ENCODE measurements at regions not wholly inside any gene's neighbourhood (a gene's known extent, or its start where the extent isn't known, plus 50 kb on each side); places are given as distances from the start of the nearest gene placed in this dataset.

- no peak for DNase-seq (ENCODE audit: low read depth)
- in situ Hi-C loops (cut with HindIII; ENCODE audit: low pct_unique_long_range_greater_than_20kb, low sequenced_read_pairs): no loop called here
These were observed 70.7 kb upstream of the NPY start for GRCh38 chr7:24213311-24213710.

- in situ Hi-C loops (cut with HindIII; ENCODE audit: low pct_unique_long_range_greater_than_20kb, low sequenced_read_pairs): no loop called here
- no peak for DNase-seq (ENCODE audit: low read depth)
These were observed 69.3 kb upstream of the NPY start for GRCh38 chr7:24214670-24215069.

GRCh38 chr7:24216576-24217125, 67.3 kb upstream of the NPY start:
- no peak for DNase-seq (ENCODE audit: low read depth)
- in situ Hi-C loops (cut with HindIII; ENCODE audit: low pct_unique_long_range_greater_than_20kb, low sequenced_read_pairs): no loop called here

- DNase-seq (ENCODE audit: low read depth): no peak
- in situ Hi-C loops (cut with HindIII; ENCODE audit: low pct_unique_long_range_greater_than_20kb, low sequenced_read_pairs): no loop called here
These were observed 62.5 kb upstream of the NPY start for GRCh38 chr7:24221500-24221899.

- peak; percentile 8 for DNase-seq (ENCODE audit: low read depth)
- in situ Hi-C loops (cut with HindIII; ENCODE audit: low pct_unique_long_range_greater_than_20kb, low sequenced_read_pairs): no loop called here
These were observed 56.9 kb upstream of the NPY start for GRCh38 chr7:24227068-24227467.

- no peak for DNase-seq (ENCODE audit: low read depth)
- in situ Hi-C loops (cut with HindIII; ENCODE audit: low pct_unique_long_range_greater_than_20kb, low sequenced_read_pairs): no loop called here
These were observed 56.2 kb upstream of the NPY start for GRCh38 chr7:24227603-24228359.

- in situ Hi-C loops (cut with HindIII; ENCODE audit: low pct_unique_long_range_greater_than_20kb, low sequenced_read_pairs): no loop called here
- no peak for DNase-seq (ENCODE audit: low read depth)
These were observed 54.3 kb upstream of the NPY start for GRCh38 chr7:24229481-24230226.

GRCh38 chr7:24231493-24231892, 52.5 kb upstream of the NPY start:
- in situ Hi-C loops (cut with HindIII; ENCODE audit: low pct_unique_long_range_greater_than_20kb, low sequenced_read_pairs): no loop called here
- no peak for DNase-seq (ENCODE audit: low read depth)

GRCh38 chr7:24233386-24233785, 50.6 kb upstream of the NPY start:
- DNase-seq (ENCODE audit: low read depth): no peak
- in situ Hi-C loops (cut with HindIII; ENCODE audit: low pct_unique_long_range_greater_than_20kb, low sequenced_read_pairs): no loop called here

All from Caki2 (cell line).